Lung (tissue), 11 donors: ENCODE measurements at regions not wholly inside any gene's neighbourhood (a gene's known extent, or its start where the extent isn't known, plus 50 kb on each side); places are given as distances from the start of the nearest gene placed in this dataset.

Experiments
- ATAC-seq: fragments of 200-7000 bp; cut with Tn5 transposase; one replicate; pipeline ENCODE4 v1.9.1; 2020; ENCODE audit warnings: moderate number of reproducible peaks; ENCODE audit not compliant: insufficient read depth, low FRiP score
- DNase-seq, 3 donors: peaks; one replicate each; pipeline ENCODE4 v3.0.0-alpha.2; 2013 to 2017
- H3K27ac ChIP-seq, 2 donors: one replicate each; pipeline ENCODE4 v1.5.1; 2013; ENCODE audit warnings: mild to moderate bottlenecking in 2 of 2, moderate library complexity in 2 of 2, control low read depth in 1 of 2, inconsistent platforms in 1 of 2, low read depth in 1 of 2, low read length in 1 of 2
- H3K27me3 ChIP-seq, 3 donors: one replicate each; pipeline ENCODE4 v1.5.1; 2013; ENCODE audit warnings: low read length in 2 of 3; ENCODE audit not compliant: control insufficient read depth in 3 of 3, insufficient read depth in 3 of 3
- H3K36me3 ChIP-seq, 4 donors: one replicate each; pipeline ENCODE4 v1.5.1; 2013; ENCODE audit warnings: low read length in 4 of 4, mild to moderate bottlenecking in 1 of 4, moderate library complexity in 1 of 4; ENCODE audit not compliant: control insufficient read depth in 4 of 4, insufficient read depth in 4 of 4
- H3K4me1 ChIP-seq, 5 donors: one replicate each; pipeline ENCODE4 v1.5.1; 2013; ENCODE audit warnings: low read length in 5 of 5, mild to moderate bottlenecking in 2 of 5, moderate library complexity in 1 of 5; ENCODE audit not compliant: control insufficient read depth in 5 of 5, insufficient read depth in 5 of 5
- H3K4me3 ChIP-seq: one replicate; pipeline ENCODE4 v1.5.1; 2013; ENCODE audit warnings: mild to moderate bottlenecking, control low read depth, moderate library complexity
- H3K9ac ChIP-seq, 2 donors: one replicate each; pipeline ENCODE4 v1.5.1; 2013; ENCODE audit warnings: low read length in 2 of 2, control low read depth in 1 of 2; ENCODE audit not compliant: insufficient read depth in 1 of 2
- H3K9me3 ChIP-seq, 4 donors: one replicate each; pipeline ENCODE4 v1.5.1; 2013; ENCODE audit warnings: low read length in 3 of 4, mild to moderate bottlenecking in 1 of 4, moderate library complexity in 1 of 4; ENCODE audit not compliant: control insufficient read depth in 4 of 4, insufficient read depth in 3 of 4
- WGBS, 2 donors: extraction: QIAGEN DNeasy Blood & Tissue Kit; methylation state at CpG; one replicate each; pipeline ENCODE4 v1.1.7; 2013; 5-methylcytosine and 5-hydroxymethylcytosine counted together
- TF ChIP-seq, protein P1 (sequence below): IDR thresholded peaks from 2 replicates; pipeline ENCODE4 v1.5.1; 2012; ENCODE audit warnings: mild to moderate bottlenecking; ENCODE audit errors: control extremely low read depth, extremely low read depth
- donor health status: control.
- donor health status: control.
- donor health status: Bipolar disorder and iron deficiency.
- donor health status: healthy.
- donor health status: DM: yes; HTN: yes; CAD: no.

DNA sequence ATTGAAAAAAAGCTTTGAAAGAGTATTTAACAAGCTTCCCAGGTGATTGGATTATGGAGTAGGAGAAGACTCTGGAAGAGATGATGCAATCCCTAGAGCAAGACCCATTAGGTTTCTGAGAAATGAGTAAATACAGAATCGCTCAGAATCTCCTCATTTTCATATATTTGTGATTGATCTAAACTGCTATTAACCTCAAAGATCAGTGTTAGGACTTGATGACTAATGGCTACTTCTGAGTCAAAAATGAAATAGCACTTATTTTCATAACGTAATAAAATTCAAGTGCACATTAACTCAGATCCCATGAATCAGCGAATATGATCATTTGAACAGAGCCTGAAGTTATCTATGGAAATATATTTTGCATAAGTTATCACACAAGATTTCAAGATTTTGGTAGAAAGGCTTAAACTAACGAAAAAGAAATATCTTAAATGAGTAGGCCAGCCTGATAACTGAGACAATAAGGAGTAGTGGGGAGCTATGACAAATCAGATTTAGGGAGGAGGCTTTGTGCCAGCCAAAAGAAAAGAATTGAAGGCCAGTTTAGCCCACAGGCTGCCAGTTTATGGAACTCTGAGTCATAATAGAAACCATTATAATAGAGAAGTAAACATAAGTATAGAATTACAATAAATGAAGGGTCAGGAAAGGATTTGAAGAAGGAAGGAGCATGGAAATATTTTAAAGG lies 106.7 kb upstream of the OSMR start:
- no peaks in the 10 kb centered on the region for H3K27me3 ChIP-seq
- H3K4me3 ChIP-seq, result no peak overlapping the region
- H3K9ac ChIP-seq, result no peak overlapping the region
- no peaks in the 10 kb centered on the region for H3K36me3 ChIP-seq
- peaks cover 0 to 5% (median 2%) of the 10 kb centered on the region in 4 donors for H3K9me3 ChIP-seq
- no peak for DNase-seq
- TF ChIP-seq, protein P1, sequence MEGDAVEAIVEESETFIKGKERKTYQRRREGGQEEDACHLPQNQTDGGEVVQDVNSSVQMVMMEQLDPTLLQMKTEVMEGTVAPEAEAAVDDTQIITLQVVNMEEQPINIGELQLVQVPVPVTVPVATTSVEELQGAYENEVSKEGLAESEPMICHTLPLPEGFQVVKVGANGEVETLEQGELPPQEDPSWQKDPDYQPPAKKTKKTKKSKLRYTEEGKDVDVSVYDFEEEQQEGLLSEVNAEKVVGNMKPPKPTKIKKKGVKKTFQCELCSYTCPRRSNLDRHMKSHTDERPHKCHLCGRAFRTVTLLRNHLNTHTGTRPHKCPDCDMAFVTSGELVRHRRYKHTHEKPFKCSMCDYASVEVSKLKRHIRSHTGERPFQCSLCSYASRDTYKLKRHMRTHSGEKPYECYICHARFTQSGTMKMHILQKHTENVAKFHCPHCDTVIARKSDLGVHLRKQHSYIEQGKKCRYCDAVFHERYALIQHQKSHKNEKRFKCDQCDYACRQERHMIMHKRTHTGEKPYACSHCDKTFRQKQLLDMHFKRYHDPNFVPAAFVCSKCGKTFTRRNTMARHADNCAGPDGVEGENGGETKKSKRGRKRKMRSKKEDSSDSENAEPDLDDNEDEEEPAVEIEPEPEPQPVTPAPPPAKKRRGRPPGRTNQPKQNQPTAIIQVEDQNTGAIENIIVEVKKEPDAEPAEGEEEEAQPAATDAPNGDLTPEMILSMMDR, result no peak
- no peak overlapping the region for H3K27ac ChIP-seq
- 85 to 89% methylated on average over 4 of the region's 4 CpGs for WGBS, 2 donors
- H3K4me1 ChIP-seq, result peaks cover 0 to 3% (median 0%) of the 10 kb centered on the region in 5 donors
- no peak for ATAC-seq

DNA sequence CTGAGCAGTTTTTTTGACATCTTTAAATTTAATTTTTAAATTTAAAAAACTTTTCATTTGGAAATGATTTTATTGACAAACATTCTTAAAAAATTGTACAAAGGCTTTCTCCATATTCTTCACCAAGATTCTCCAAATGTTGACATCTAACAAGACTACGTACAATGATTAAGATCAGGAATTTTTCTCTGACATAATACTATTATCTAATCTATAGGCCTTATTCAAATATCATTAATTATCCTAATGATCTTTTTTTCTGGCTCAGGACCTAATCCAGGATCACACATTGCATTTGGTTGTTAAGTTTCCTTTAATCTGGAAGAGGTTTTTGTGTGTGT lies 106.1 kb upstream of the OSMR start:
- Histone ChIP-seq H3K9ac (no peak overlapping the region), H3K9me3 (peaks cover 0 to 5% (median 2%) of the 10 kb centered on the region in 4 donors), H3K27ac (no peak overlapping the region), H3K36me3 (no peaks in the 10 kb centered on the region), H3K27me3 (no peaks in the 10 kb centered on the region), H3K4me3 (no peak overlapping the region), H3K4me1 (peaks cover 0 to 3% (median 0%) of the 10 kb centered on the region in 5 donors)
- WGBS, 2 donors, result 95 to 96% methylated on average over 1 of the region's 1 CpG
- ATAC-seq (no peak), DNase-seq (no peak)
- TF ChIP-seq, protein P1, result no peak

DNA sequence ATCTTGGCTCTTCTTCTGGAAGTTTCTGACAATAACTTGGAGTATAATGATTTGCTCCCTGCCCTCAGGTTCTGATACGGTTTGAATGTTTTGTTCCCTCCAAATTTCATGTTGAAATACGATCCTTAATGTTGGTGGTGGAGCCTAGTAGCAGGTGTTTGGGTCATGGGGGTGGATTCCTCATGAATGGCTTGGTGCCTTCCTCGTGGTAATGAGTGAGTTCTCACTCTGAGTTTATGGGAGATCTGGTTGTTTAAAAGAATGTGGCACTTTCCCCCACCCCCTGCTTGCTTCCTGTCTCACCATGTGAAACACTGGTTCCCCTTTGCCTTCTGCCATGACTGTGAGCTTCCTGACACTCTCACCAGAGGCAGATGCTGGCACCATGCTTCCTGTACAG lies 103.0 kb upstream of the OSMR start:
- H3K36me3 ChIP-seq, result no peaks in the 10 kb centered on the region
- no peaks in the 10 kb centered on the region for H3K27me3 ChIP-seq
- H3K4me3 ChIP-seq, result no peak overlapping the region
- ATAC-seq (no peak), DNase-seq (no peak)
- peaks cover 0 to 21% (median 0%) of the 10 kb centered on the region in 5 donors for H3K4me1 ChIP-seq
- WGBS, 2 donors, result 69 to 70% methylated on average over 3 of the region's 3 CpGs
- no peak overlapping the region for H3K27ac ChIP-seq
- peaks cover 0 to 5% (median 2%) of the 10 kb centered on the region in 4 donors for H3K9me3 ChIP-seq
- TF ChIP-seq, protein P1, result no peak
- no peak overlapping the region for H3K9ac ChIP-seq

DNA sequence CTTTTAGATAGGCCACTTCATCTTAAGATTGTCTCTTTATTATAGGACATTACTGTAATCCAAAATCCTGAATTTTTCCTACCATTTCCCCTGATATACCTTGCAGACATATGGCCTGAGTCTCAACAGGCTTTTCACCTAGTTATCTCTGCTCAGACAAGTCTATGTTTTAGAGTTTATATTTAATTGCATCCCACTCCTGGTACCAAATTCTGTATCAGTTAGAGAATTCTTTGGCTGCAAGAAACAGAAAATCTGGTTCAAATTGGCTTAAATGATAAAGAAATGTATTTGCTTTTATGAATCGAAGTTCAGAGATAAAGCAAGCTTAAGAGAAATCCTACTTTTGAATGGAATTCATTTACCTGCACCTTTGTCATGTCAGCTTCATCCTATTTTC lies 102.2 kb upstream of the OSMR start:
- Histone ChIP-seq H3K4me3 (no peak overlapping the region), H3K27me3 (no peaks in the 10 kb centered on the region), H3K9me3 (peaks cover 0 to 5% (median 2%) of the 10 kb centered on the region in 4 donors), H3K9ac (no peak overlapping the region), H3K36me3 (no peaks in the 10 kb centered on the region), H3K4me1 (peaks cover 0 to 21% (median 0%) of the 10 kb centered on the region in 5 donors), H3K27ac (no peak overlapping the region)
- 80 to 84% methylated on average over 1 of the region's 1 CpG for WGBS, 2 donors
- DNase-seq (no peak), ATAC-seq (no peak)
- TF ChIP-seq, protein P1, result no peak
